Ecto neural progenitor cell (in vitro differentiated cells): ENCODE measurements at regions not wholly inside any gene's neighbourhood (a gene's known extent, or its start where the extent isn't known, plus 50 kb on each side); places are given as distances from the start of the nearest gene placed in this dataset.

Source experiments
- DNase-seq: peaks from one replicate; pipeline ENCODE4 v3.0.0-alpha.2; 2018; ENCODE audit warnings: low spot score

DNA sequence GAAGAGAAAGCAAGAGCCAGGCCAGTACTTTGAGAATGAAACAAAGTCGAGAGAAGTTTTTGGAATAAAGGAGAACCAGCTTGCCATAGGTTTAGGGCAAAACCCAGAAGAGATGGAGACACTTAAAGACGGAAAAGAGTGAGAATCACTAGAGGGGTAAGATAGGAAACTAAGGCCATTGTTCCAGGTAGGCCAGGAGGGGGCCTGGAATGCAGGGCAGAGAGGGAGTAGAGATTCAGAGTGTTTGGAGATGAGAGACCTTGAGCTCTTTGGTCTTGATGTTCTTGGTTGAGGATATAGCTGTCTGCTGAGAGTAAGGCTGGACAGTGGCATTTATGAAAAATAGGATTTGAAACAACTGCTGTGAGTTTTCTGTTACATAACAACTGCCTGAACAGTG, 263.3 kb upstream of the POU2AF2 start:
- DNase-seq: no peak

GRCh38 chr11:110979696-110980095, 265.8 kb upstream of the POU2AF2 start:
- DNase-seq: no peak

DNA sequence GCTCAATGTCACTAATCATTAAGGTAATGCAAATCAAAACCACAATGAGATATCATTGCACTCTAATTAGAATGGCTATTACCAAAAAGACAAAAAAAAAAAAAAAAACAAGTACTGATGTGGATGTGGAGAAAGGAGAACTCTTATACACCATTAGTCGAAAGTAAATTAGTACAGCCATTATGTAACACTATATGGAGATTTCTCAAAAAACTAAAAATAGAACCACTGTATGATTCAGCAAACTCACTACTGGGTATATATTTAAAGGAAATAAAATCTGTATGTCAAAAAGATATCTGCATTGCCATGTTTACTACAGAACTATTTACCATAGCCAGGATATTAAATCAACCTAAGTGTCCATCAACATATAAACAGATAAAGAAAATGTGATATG, 265.4 kb upstream of the ARHGAP20 start:
- no peak for DNase-seq

DNA sequence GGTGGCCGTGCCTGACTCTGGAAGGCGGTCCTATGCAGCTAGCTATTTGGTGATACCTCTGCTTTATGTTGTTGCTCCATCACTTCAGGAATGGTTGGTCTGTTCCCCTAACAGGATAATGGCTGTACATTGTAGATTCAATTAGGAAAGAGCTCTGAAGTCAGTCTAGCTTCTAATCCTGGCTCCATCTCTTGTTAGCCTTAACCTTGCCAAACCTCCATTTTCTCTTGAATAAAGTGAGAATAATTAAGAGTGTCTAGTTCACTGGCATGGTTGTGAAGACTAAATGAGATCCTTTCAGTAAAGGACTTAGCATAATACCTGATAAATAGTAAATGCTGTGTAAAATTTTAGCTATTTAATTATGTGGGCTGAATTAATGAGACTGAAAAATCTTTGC, 262.5 kb upstream of the ARHGAP20 start:
- DNase-seq: no peak

GRCh38 chr11:110973401-110973980, 261.3 kb upstream of the ARHGAP20 start:
- no peak for DNase-seq

DNA sequence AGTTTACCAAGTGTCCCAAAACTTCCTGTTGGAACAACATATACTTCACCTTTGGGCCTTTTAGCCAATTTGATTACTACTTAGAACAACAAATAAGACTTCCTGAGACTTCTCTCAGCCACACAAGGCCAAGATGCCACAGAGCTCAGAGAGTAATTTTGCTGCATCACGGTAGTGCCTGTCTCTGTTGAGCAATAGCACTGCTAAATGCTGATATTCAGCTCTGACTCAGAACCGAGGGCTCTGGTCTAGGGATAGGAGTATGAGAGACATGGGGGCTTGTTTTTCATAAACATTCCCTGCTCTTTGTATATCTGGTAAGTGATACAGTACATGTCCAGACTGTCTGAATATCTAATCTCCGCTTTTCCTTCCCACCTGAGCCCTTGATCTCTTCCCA, 260.4 kb upstream of the ARHGAP20 start:
- no peak for DNase-seq

GRCh38 chr11:110972106-110972505, 259.9 kb upstream of the ARHGAP20 start:
- DNase-seq: no peak

GRCh38 chr11:110971140-110971539, 258.9 kb upstream of the ARHGAP20 start:
- DNase-seq: no peak

- DNase-seq: no peak
Measured at GRCh38 chr11:110968348-110969062, 256.3 kb upstream of the ARHGAP20 start.

DNA sequence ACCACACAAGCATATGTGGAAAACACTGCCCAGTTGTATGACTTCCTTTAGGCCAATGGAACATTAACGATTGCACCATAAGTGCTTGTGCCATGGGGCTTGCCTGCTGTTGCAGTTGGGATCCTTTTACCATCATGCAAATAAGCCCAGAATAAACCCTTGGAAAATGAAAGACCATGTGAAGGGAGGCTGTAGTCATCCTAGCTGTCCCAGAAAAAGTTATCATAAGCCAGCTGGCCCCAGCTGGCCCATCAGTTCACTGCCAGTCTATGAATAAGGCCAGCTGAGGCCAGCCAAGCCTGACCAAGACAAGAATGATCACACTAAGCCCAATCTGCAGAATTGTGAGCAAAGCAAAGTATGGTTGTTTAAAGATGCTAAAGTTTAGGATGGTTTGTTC, 253.9 kb upstream of the ARHGAP20 start:
- no peak for DNase-seq

DNA sequence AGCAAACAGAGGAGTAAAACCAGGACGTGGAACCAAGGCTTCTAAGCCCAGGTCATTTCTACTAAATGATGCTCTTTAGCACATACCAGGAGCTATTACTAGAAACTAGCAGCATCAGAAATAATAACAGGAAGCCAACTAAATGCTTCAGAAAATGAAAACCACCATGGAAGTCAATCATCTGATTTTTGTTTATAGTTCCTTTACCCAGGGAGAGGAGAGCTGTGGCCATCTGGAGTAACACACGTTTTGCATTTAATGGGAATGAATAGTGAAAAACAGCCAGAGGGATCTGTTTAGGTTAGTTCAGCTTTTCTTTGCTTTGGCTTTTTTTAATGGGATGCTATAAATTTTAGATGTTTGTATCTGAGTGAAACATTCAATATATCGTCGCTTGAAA, 250.7 kb upstream of the ARHGAP20 start:
- no peak for DNase-seq

GRCh38 chr11:110960167-110960566, 247.9 kb upstream of the ARHGAP20 start:
- DNase-seq: no peak

GRCh38 chr11:110958216-110958615, 246.0 kb upstream of the ARHGAP20 start:
- DNase-seq: no peak

DNA sequence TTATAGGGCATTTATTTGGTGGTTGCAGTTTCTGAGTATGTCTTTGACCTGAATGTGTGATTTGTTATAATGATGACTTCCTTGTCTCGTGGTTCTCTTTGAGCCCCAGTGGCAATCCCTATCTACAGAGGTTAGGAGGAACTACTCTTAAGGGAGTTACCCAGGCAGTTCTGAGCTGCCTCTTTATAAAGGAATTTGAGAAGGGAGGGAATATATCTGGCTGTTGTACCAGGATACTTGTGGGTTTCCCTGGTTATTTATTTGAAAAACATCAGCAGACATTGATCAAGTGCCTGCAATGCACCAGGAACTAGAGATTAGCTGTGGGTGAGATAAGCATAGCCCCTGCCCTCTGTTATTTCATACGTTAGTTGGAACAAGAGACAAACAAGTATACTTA, 243.5 kb upstream of the ARHGAP20 start:
- DNase-seq: no peak

GRCh38 chr11:110951950-110952503, 239.8 kb upstream of the ARHGAP20 start:
- DNase-seq: no peak

DNA sequence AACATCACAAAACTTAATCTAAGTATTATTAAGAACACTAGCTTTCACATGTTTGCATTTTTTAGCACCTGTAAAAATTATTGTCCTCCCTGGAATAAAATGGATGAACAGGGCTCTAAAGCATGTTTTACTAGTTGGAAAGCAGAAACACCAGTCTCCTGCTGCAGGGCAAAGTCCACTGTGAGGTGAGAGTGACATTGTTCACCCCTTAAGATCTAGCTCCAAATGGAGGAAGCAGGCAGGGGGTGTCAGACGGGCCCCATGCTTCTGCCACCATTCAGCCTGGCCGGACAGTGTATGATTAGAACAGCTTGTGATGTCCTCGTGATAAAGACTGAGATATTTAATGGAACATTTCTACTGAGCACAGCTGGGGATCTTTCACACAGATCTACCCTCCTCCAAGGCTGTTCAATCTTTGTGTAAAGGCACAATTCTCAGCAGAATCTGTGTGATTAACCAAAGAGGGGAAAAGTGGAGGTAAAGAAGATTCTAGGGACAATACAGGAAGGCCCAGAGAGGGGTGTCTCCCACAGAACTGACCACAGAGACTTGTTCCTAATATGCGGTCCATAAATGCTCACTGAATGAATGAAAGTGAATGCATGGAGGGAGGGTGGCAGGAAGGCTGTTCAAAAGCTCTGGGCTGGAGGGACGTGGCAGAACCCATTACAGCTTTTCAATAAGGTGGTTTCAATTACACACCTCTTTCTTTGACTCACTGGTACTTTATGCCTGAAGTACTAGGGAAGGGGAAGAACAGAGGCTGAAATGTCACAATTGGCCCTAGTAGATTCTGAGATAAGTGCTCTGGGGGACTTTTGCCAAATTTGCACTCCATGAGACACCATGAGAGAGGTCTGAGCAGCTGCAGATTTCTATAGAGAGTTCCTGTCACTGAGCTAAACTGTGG, 239.1 kb upstream of the ARHGAP20 start:
- no peak for DNase-seq

DNA sequence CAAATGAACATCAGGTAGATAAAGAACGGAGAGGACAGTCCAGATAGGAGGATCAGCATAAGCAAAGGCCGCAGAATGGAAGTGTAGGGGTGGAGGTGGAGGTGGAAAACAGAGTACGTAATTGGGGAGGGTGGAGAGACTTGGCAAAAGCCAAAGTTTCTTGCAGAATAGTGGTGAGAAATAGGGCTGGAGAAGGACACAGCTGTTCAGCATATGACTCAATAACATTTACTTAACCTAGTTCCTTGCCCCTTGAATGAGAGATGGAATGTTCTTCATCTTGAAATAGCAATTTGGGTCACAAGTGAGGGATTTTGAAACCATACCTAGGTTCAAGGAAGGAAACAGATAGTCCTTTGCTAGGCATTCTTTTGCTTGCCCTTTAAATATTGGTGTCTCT, 235.9 kb upstream of the ARHGAP20 start:
- no peak for DNase-seq

- no peak for DNase-seq
Measured at GRCh38 chr11:110947096-110947495, 234.9 kb upstream of the ARHGAP20 start.

DNA sequence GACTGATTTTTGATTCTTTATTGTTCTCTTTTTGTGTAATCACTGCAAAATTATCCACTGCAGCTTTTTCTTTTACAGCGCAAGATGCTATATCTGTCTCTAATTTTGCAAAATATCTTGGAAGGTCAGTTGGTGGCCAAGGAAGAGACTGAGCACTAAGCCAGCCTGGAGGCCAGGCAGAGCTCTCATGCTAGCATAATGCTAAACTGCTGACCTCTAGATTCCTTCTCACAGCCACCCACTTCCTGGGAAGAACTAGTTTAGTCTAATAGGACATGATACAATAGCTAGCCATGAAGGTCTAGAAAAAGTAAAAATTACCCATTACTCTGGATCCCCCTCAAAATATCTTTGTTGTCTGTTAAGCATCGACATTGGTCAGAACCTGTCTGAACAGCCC, 227.2 kb upstream of the ARHGAP20 start:
- no peak for DNase-seq

DNA sequence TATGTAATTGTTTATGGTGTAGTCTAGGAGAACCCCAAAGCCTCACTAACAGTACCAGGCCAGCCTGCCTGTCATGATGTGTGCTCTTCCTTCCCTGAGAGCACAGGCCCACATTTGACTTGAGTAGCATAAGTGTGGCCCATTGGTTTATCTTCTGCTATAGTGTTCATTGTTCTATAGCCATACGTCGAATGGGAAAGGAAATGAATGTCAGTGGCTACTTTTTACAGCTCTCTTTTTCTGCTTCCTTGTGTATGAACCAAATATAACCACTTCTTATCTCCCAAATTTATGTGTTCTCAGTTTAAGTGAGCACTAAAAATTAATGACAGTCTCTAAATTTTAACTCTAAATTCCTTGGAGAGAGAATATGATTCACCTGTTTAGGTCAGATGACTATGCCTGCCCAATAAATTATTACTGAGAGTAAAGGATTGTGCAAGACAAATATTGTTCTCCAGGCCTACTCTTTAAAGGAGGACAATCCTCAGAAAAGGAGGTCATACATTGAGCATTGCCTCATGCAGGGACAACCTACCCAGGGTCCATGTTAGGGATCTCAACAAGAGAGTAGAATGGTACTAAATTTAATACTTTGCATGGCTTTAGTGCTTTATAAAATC, 222.9 kb upstream of the ARHGAP20 start:
- DNase-seq: no peak

DNA sequence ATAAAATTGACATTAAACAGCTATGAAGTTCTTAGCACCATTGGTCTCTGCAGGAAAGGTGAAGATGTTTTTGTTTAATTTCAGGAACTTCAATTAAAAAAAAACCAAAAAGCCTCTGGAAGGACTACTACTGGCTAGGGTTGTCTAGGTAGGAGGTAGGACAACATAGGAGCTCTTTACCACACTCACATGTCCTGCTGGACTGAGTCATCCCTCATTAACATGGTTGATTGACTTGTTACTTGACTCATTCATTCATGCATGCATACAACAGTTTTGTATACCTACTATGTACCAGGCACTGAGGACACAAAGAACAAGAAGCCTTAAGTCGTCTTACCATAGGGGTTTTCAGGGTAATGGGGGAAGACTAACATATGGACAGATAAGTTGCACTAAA, 216.9 kb upstream of the ARHGAP20 start:
- no peak for DNase-seq

DNA sequence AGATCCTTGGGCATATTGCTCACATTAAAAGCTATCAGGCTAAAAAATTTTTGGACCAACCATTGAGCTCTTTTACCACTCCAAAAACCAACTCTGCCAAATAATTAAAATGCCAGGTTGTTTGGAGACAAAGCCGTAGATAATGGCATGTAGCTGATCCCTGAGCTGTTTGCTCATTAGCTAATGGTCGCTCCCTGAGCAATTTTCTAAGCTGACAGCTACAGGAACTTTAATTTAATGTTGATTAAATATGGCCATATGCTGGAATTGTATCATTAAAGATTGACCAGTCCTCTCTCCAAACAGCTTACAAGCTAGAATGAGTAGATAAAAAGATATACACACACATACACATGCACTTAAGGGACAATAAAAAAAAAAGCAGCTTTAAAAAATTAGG, 216.2 kb upstream of the ARHGAP20 start:
- DNase-seq: no peak
